Calu3 (cell line): ENCODE measurements at regions not wholly inside any gene's neighbourhood (a gene's known extent, or its start where the extent isn't known, plus 50 kb on each side); places are given as distances from the start of the nearest gene placed in this dataset.

Experiments
- BruUV-seq: library from RNA; stranded (reverse); fragments of 400-500 nt; replicated peaks from 2 replicates; lab custom pipeline; 2021; lab: Mats Ljungman, UMichigan
- CTCF ChIA-PET: fragments of 300-600 bp; sonication (Branson Sonifier 250); formaldehyde crosslinking; loops from one replicate; lab custom pipeline; 2022; ENCODE audit warnings: antibody characterized with exemption; lab: Charles Lee
- DNase-seq: peaks from one replicate; pipeline ENCODE4 v3.0.0; 2022
- H3K27ac Mint-ChIP-seq: one replicate; pipeline ENCODE4 v1.8.0; 2022; ENCODE audit warnings: mixed read lengths; ENCODE audit not compliant: unreplicated experiment
- H3K27me3 Mint-ChIP-seq: one replicate; pipeline ENCODE4 v1.8.0; 2022; ENCODE audit warnings: mixed read lengths; ENCODE audit not compliant: unreplicated experiment
- H3K36me3 Mint-ChIP-seq: one replicate; pipeline ENCODE4 v1.8.0; 2022; ENCODE audit warnings: mild to moderate bottlenecking, moderate library complexity, mixed read lengths; ENCODE audit not compliant: insufficient read depth, unreplicated experiment
- H3K4me1 Mint-ChIP-seq: one replicate; pipeline ENCODE4 v1.8.0; 2022; ENCODE audit warnings: mild to moderate bottlenecking, low read depth, mixed read lengths; ENCODE audit not compliant: unreplicated experiment
- H3K4me3 Mint-ChIP-seq: one replicate; pipeline ENCODE4 v1.8.0; 2022; ENCODE audit warnings: mild to moderate bottlenecking, low read depth, moderate library complexity, mixed read lengths; ENCODE audit not compliant: unreplicated experiment
- H3K9me3 Mint-ChIP-seq: one replicate; pipeline ENCODE4 v1.8.0; 2022; ENCODE audit warnings: low read depth, mixed read lengths; ENCODE audit not compliant: unreplicated experiment
- intact Hi-C: fragments of 100-400 bp; cut with micrococcal nuclease; formaldehyde crosslinking; loops from one replicate; pipeline ENCODE4 v1.10.0; 2022; ENCODE audit not compliant: unreplicated experiment
- TF ChIP-seq, protein P1 (sequence below): fragments of 200-600 bp; IDR thresholded peaks from one replicate; pipeline ENCODE4 v1.8.0; 2022; ENCODE audit warnings: antibody characterized with exemption; ENCODE audit not compliant: unreplicated experiment

DNA sequence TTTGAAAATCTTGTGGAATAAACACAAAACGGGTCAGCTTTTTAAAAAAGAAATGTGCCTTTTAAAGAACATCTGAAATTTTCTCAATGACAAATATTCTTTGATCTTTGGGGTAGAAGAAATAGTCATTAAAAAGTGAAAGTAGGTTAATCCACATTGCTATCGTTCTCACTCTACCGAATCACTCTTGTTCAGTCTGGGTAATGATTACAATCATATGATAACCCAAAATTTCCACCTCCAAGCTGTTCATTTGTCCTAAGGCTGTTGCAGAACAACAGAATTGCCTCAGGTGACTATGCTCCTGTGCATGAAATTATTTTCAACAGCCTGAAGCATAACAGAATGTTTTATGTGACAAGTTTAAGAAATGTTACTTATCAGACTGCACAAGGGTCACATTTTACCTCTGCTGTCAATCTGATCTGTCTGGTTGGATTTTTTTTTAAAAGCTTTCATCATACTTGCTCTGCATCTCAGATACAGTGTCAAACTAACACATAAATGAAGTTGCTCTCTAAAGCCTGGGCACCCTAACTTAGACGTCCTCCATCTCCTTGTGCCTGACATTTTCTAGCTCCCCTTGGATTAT lies 227.3 kb downstream of the LURAP1L start:
- DNase-seq = no peak
- H3K36me3 Mint-ChIP-seq = no peaks in the 10 kb centered on the region
- no peaks in the 10 kb centered on the region for H3K4me1 Mint-ChIP-seq
- CTCF ChIA-PET = no interaction called here
- no peaks in the 10 kb centered on the region for H3K9me3 Mint-ChIP-seq
- no peak overlapping the region for H3K27ac Mint-ChIP-seq
- intact Hi-C loops = no loop called here
- no peaks in the 10 kb centered on the region for H3K27me3 Mint-ChIP-seq
- BruUV-seq = no TSS peak
- TF ChIP-seq, protein P1, sequence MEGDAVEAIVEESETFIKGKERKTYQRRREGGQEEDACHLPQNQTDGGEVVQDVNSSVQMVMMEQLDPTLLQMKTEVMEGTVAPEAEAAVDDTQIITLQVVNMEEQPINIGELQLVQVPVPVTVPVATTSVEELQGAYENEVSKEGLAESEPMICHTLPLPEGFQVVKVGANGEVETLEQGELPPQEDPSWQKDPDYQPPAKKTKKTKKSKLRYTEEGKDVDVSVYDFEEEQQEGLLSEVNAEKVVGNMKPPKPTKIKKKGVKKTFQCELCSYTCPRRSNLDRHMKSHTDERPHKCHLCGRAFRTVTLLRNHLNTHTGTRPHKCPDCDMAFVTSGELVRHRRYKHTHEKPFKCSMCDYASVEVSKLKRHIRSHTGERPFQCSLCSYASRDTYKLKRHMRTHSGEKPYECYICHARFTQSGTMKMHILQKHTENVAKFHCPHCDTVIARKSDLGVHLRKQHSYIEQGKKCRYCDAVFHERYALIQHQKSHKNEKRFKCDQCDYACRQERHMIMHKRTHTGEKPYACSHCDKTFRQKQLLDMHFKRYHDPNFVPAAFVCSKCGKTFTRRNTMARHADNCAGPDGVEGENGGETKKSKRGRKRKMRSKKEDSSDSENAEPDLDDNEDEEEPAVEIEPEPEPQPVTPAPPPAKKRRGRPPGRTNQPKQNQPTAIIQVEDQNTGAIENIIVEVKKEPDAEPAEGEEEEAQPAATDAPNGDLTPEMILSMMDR = no peak
- no peak overlapping the region for H3K4me3 Mint-ChIP-seq

- no peaks in the 10 kb centered on the region for H3K27me3 Mint-ChIP-seq
- H3K9me3 Mint-ChIP-seq = no peaks in the 10 kb centered on the region
- no peak overlapping the region for H3K27ac Mint-ChIP-seq
- DNase-seq = no peak
- BruUV-seq = no TSS peak
- H3K36me3 Mint-ChIP-seq = no peaks in the 10 kb centered on the region
- intact Hi-C loops = no loop called here
- no peaks in the 10 kb centered on the region for H3K4me1 Mint-ChIP-seq
- TF ChIP-seq, protein P1 = no peak
- CTCF ChIA-PET = no interaction called here
- H3K4me3 Mint-ChIP-seq = no peak overlapping the region
Measured at GRCh38 chr9:13002740-13003139, 227.9 kb downstream of the LURAP1L start.

GRCh38 chr9:13009871-13010270 lies 235.1 kb downstream of the LURAP1L start:
- intact Hi-C loops = no loop called here
- Mint-ChIP-seq H3K9me3 (no peaks in the 10 kb centered on the region), H3K27ac (no peak overlapping the region), H3K27me3 (no peaks in the 10 kb centered on the region), H3K4me1 (no peaks in the 10 kb centered on the region), H3K36me3 (no peaks in the 10 kb centered on the region), H3K4me3 (no peak overlapping the region)
- CTCF ChIA-PET = no interaction called here
- no peak for DNase-seq
- TF ChIP-seq, protein P1 = no peak
- no TSS peak for BruUV-seq

GRCh38 chr9:13013991-13014883 lies 239.4 kb downstream of the LURAP1L start:
- Mint-ChIP-seq H3K4me3 (no peak overlapping the region), H3K4me1 (no peaks in the 10 kb centered on the region), H3K27ac (no peak overlapping the region), H3K9me3 (no peaks in the 10 kb centered on the region), H3K36me3 (no peaks in the 10 kb centered on the region), H3K27me3 (peaks cover 18% of the 10 kb centered on the region)
- intact Hi-C loops = no loop called here
- DNase-seq = no peak
- CTCF ChIA-PET = interaction anchor here (0.6 kb wide), 1 partner anchor 20 kb away, joined by 4 read pairs; no protein-coding TSS in a partner anchor
- TF ChIP-seq, protein P1 = no peak
- BruUV-seq = no TSS peak
